Esophagus squamous epithelium (tissue), 5 donors: ENCODE measurements at regions not wholly inside any gene's neighbourhood (a gene's known extent, or its start where the extent isn't known, plus 50 kb on each side); places are given as distances from the start of the nearest gene placed in this dataset.

Experiments used
- DNase-seq: peaks from one replicate; lab custom pipeline; 2025; lab: John Stamatoyannopoulos, UW
- H3K27ac ChIP-seq, 4 donors: fragments of 200-600 bp; sonication (generic); one replicate each; pipeline ENCODE4 v1.5.1; 2016 to 2019; ENCODE audit warnings: mild to moderate bottlenecking in 1 of 4
- H3K27me3 ChIP-seq, 4 donors: fragments of 200-600 bp; sonication (generic); 1 replicate in 3 of 4; 2 replicates in 1 of 4; pipeline versions ENCODE4 v1.5.1 to v1.6.0; 2017 to 2021; ENCODE audit warnings: antibody characterized with exemption in 1 of 4
- H3K36me3 ChIP-seq, 3 donors: fragments of 200-600 bp; sonication (generic); one replicate each; pipeline ENCODE4 v1.5.1; 2016 to 2019
- H3K4me1 ChIP-seq, 3 donors: fragments of 200-600 bp; sonication (generic); one replicate each; pipeline ENCODE4 v1.5.1; 2017 to 2019
- H3K4me3 ChIP-seq, 4 donors: fragments of 200-600 bp; sonication (generic); 1 replicate in 3 of 4; 2 replicates in 1 of 4; pipeline ENCODE4 v1.5.1; 2016 to 2019; ENCODE audit warnings: mild to moderate bottlenecking in 2 of 4, moderate library complexity in 1 of 4
- H3K9me3 ChIP-seq, 3 donors: fragments of 200-600 bp; sonication (generic); one replicate each; pipeline ENCODE4 v1.5.1; 2016 to 2019
- POLR2A ChIP-seq, 4 donors: fragments of 450-650 bp; IDR thresholded peaks; one replicate each; pipeline ENCODE4 v1.6.1; 2017; ENCODE audit warnings: antibody characterized with exemption in 4 of 4, mild to moderate bottlenecking in 4 of 4, moderate library complexity in 3 of 4
- WGBS, 2 donors: methylation state at CpG; one replicate each; pipeline ENCODE4 v1.1.5; 2018; 5-methylcytosine and 5-hydroxymethylcytosine counted together
- intact Hi-C: fragments of 100-400 bp; cut with DNase I; formaldehyde crosslinking; loops from one replicate; pipeline ENCODE4 v1.15.0; 2022
- TF ChIP-seq, protein P1 (sequence below), 6 experiments: fragments of 450-650 bp in 4 of 6; fragments of 200-600 bp in 2 of 6; sonication (generic) in 2 of 6; IDR thresholded peaks; one replicate each; pipeline ENCODE4 v1.5.1; 2016 to 2019; ENCODE audit warnings: antibody characterized with exemption in 6 of 6, mild to moderate bottlenecking in 4 of 6, moderate library complexity in 4 of 6
- donor health status: DM: yes; HTN: yes; CAD: no.

DNA sequence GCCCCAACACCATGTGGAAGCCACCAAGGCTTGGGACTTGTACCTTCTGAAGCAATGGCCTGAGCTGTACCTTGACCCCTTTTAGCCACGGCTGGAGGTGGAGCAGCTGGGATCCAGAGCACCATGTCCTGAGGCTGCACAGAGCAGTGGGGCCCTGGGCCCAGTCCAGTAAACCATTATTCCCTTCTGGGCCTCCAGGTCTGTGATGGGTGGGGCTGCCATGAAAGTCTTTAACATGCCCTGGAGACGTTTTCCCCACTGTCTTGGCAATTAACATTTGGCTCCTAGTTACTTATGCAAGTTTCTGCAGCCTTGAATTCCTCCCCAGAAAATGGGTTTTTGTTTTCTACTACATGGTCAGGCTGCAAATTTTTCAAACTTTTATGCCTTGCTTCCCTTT, 323.7 kb upstream of the ZP4 start:
- DNase-seq: no peak
- H3K27ac ChIP-seq: no peak overlapping the region
- 40 to 58% methylated on average over 1 to 2 of the region's 2 CpGs for WGBS, 2 donors
- no peaks in the 10 kb centered on the region for H3K27me3 ChIP-seq
- TF ChIP-seq, protein P1, sequence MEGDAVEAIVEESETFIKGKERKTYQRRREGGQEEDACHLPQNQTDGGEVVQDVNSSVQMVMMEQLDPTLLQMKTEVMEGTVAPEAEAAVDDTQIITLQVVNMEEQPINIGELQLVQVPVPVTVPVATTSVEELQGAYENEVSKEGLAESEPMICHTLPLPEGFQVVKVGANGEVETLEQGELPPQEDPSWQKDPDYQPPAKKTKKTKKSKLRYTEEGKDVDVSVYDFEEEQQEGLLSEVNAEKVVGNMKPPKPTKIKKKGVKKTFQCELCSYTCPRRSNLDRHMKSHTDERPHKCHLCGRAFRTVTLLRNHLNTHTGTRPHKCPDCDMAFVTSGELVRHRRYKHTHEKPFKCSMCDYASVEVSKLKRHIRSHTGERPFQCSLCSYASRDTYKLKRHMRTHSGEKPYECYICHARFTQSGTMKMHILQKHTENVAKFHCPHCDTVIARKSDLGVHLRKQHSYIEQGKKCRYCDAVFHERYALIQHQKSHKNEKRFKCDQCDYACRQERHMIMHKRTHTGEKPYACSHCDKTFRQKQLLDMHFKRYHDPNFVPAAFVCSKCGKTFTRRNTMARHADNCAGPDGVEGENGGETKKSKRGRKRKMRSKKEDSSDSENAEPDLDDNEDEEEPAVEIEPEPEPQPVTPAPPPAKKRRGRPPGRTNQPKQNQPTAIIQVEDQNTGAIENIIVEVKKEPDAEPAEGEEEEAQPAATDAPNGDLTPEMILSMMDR (IDR thresholded peaks at IDR 0.05): no peak
- TF ChIP-seq POLR2A (IDR thresholded peaks at IDR 0.05): no peak
- H3K9me3 ChIP-seq: peaks cover 0 to 4% (median 0%) of the 10 kb centered on the region in 3 donors
- intact Hi-C loops: no loop called here
- H3K4me3 ChIP-seq: no peak overlapping the region
- no peaks in the 10 kb centered on the region for H3K4me1 ChIP-seq
- H3K36me3 ChIP-seq: no peaks in the 10 kb centered on the region

DNA sequence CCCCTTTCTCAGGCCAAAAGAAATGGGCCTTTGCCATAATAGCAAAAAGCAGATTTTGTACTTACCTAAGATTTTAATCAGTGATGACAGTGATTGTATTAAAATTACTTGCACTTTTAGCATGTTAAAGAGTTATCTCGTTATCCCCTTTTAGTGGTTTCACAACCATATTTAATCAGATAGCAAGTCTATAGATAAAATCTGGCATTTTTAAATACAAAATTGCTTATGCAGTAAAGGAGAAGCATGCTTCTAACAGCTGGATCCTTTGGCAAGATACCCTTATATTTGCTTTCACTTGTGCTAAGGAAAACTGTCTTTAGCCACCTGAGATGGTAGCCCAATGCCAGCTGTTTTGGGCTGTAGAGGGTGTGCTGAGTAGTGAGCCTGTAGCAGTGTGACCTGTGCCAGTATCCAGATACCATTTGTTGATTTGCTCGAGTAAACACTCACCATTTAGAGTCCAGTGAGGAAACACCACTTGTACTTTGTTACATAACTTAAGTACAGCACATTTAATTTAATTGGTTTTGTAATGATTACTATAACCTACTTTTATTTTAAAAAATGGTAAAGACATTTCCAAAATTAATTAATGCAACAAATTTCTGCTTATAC, 314.4 kb upstream of the ZP4 start:
- TF ChIP-seq, protein P1 (IDR thresholded peaks at IDR 0.05): no peak
- TF ChIP-seq POLR2A (IDR thresholded peaks at IDR 0.05): no peak
- Histone ChIP-seq H3K27ac (no peak overlapping the region), H3K36me3 (no peaks in the 10 kb centered on the region), H3K4me3 (no peak overlapping the region), H3K27me3 (no peaks in the 10 kb centered on the region), H3K4me1 (no peaks in the 10 kb centered on the region), H3K9me3 (peaks cover 0 to 6% (median 0%) of the 10 kb centered on the region in 3 donors)
- DNase-seq: no peak
- intact Hi-C loops: no loop called here
- 61 to 64% methylated on average over 2 of the region's 2 CpGs for WGBS, 2 donors

DNA sequence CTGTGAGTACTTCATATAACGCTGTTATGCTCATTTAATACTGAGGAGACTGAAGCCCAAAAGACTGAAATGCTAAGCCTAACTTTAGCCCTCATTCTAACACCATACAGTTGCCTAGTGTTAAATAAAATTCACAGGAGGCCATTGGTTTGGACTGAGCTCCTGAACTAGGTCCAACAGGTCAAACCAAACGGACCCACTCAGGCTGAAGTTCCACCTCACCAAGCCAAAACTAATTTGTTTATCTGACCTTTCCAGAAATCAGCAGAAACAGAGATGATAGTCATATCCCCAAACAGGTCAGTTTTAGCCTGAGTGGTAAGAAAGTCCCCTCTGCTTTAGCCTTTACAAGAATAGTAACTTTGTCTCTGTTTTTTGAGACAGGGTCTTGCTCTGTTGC, 311.3 kb upstream of the ZP4 start:
- peaks cover 0 to 6% (median 0%) of the 10 kb centered on the region in 3 donors for H3K9me3 ChIP-seq
- 57 to 82% methylated on average over 2 of the region's 2 CpGs for WGBS, 2 donors
- H3K4me3 ChIP-seq: no peak overlapping the region
- no peaks in the 10 kb centered on the region for H3K36me3 ChIP-seq
- intact Hi-C loops: no loop called here
- no peak for TF ChIP-seq POLR2A (IDR thresholded peaks at IDR 0.05)
- TF ChIP-seq, protein P1 (IDR thresholded peaks at IDR 0.05): no peak
- H3K27me3 ChIP-seq: no peaks in the 10 kb centered on the region
- no peaks in the 10 kb centered on the region for H3K4me1 ChIP-seq
- no peak for DNase-seq
- H3K27ac ChIP-seq: no peak overlapping the region

DNA sequence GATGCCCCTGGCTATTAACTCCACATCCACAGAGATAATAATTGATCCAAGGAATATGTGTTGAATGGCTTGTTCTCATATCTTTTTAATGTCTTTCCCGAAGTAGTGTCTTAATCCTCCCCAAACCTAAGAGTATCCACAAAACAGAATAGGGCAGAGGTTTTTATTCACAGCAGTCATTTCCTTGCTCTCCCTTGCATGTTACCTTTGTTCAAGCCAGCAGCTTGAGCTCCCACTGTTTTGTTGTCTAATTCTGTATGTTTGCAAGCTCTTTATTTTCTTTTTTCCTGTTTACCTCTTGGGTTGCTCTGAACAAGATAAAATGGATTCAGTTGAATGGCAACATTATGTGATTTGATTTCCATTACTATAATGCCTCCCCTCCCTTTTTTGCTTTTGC, 308.6 kb upstream of the ZP4 start:
- intact Hi-C loops: no loop called here
- 53 to 70% methylated on average over 1 of the region's 1 CpG for WGBS, 2 donors
- peaks cover 0 to 4% (median 0%) of the 10 kb centered on the region in 3 donors for H3K4me1 ChIP-seq
- H3K9me3 ChIP-seq: peaks cover 0 to 6% (median 0%) of the 10 kb centered on the region in 3 donors
- H3K27ac ChIP-seq: no peak overlapping the region
- no peak for DNase-seq
- H3K27me3 ChIP-seq: no peaks in the 10 kb centered on the region
- H3K4me3 ChIP-seq: no peak overlapping the region
- no peak for TF ChIP-seq POLR2A (IDR thresholded peaks at IDR 0.05)
- TF ChIP-seq, protein P1 (IDR thresholded peaks at IDR 0.05): no peak
- no peaks in the 10 kb centered on the region for H3K36me3 ChIP-seq

DNA sequence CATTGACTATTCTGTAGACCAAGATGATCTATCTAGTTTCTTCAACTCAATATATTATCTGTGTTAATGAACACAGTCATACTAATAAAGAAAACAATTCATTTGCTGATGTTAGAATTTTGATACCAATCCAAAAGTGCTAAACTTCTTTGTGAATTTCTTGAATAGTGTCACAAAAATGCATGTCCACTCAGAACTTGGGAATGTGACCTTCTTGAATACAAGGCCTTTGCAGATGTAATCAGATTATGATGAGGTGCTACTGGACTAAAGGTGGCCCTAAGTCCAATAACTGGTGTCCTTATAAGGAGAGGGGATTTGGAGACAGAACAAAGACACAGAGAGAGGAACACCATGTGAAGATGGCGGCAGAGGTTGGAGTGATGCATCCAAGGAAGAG, 305.8 kb upstream of the ZP4 start:
- no peak for DNase-seq
- Histone ChIP-seq H3K27me3 (no peaks in the 10 kb centered on the region), H3K4me3 (no peak overlapping the region), H3K4me1 (peaks cover 0 to 7% (median 0%) of the 10 kb centered on the region in 3 donors), H3K36me3 (no peaks in the 10 kb centered on the region), H3K9me3 (no peaks in the 10 kb centered on the region), H3K27ac (no peak overlapping the region)
- intact Hi-C loops: no loop called here
- 87 to 100% methylated on average over 1 of the region's 1 CpG for WGBS, 2 donors
- TF ChIP-seq, protein P1 (IDR thresholded peaks at IDR 0.05): no peak
- TF ChIP-seq POLR2A (IDR thresholded peaks at IDR 0.05): no peak
